Kidney epithelial cell (primary cell): ENCODE measurements at regions not wholly inside any gene's neighbourhood (a gene's known extent, or its start where the extent isn't known, plus 50 kb on each side); places are given as distances from the start of the nearest gene placed in this dataset.
"Not testable (repeated sequence)": the region's sequence is repeated elsewhere in the genome, so short reads cannot be mapped to it uniquely, and the experiment has no call there.

ENCODE experiments used
- DNase-seq: peaks from one replicate; pipeline ENCODE4 v3.0.0-alpha.2; 2010; ENCODE audit warnings: low read depth
- H3K27me3 ChIP-seq: 2 replicates; pipeline ENCODE4 v1.6.0; 2011; ENCODE audit warnings: low read length; ENCODE audit not compliant: control insufficient read depth, insufficient read depth
- H3K36me3 ChIP-seq: 2 replicates; pipeline ENCODE4 v1.5.1; 2011; ENCODE audit warnings: low read length; ENCODE audit not compliant: control insufficient read depth, insufficient read depth
- H3K4me3 ChIP-seq: 2 replicates; pipeline ENCODE4 v1.5.1; 2011; ENCODE audit warnings: low read depth, mild to moderate bottlenecking, control low read depth, low read length
- TF ChIP-seq, protein P1 (sequence below): IDR thresholded peaks from 2 replicates; pipeline ENCODE4 v1.5.1; 2011; ENCODE audit warnings: mild to moderate bottlenecking, moderate library complexity, low read length, control low read depth, inconsistent platforms; ENCODE audit not compliant: insufficient read depth, poor library complexity, severe bottlenecking

DNA sequence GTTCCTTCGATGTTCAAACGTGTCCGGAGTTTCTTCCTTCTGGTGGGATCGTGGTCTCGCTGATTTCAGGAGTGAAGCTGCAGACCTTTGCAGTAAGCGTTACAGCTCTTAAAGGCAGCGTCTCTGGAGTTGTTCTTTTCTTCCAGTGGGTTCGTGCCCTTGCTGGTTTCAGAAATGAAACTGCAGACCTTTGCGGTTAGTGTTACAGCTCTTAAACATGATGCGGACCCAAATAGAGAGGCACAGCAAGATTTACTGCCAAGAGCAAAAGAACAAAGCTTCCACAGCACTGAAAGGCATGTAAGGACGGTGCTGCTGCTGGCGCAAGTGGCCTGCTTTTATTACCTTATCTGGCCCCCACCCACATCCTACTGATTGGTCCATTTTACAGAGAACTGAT lies 931.4 kb downstream of the IPMK start:
- Histone ChIP-seq H3K36me3 (no peaks in the 10 kb centered on the region), H3K4me3 (no peak overlapping the region), H3K27me3 (no peaks in the 10 kb centered on the region)
- no peak for DNase-seq
- TF ChIP-seq, protein P1, sequence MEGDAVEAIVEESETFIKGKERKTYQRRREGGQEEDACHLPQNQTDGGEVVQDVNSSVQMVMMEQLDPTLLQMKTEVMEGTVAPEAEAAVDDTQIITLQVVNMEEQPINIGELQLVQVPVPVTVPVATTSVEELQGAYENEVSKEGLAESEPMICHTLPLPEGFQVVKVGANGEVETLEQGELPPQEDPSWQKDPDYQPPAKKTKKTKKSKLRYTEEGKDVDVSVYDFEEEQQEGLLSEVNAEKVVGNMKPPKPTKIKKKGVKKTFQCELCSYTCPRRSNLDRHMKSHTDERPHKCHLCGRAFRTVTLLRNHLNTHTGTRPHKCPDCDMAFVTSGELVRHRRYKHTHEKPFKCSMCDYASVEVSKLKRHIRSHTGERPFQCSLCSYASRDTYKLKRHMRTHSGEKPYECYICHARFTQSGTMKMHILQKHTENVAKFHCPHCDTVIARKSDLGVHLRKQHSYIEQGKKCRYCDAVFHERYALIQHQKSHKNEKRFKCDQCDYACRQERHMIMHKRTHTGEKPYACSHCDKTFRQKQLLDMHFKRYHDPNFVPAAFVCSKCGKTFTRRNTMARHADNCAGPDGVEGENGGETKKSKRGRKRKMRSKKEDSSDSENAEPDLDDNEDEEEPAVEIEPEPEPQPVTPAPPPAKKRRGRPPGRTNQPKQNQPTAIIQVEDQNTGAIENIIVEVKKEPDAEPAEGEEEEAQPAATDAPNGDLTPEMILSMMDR, result no peak

DNA sequence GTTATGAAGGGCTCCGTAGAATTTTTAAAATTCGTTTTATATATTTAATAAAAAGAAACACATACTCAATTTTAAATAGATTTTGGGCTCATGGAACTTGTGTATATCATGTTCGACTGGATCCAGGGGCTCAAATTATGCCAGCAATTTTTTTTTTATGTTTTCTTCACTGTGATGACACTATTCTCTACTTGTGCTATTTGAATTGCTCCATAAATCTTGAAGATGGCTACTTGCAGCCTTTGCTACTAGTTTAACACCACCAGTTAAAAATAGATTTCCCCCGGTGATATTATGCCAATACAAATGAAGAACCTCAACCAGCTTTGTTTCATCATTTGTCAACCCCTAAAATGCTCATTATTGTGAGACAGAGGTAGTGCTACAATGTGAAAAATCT lies 933.2 kb downstream of the IPMK start:
- TF ChIP-seq, protein P1, result no peak
- no peaks in the 10 kb centered on the region for H3K27me3 ChIP-seq
- no peak overlapping the region for H3K4me3 ChIP-seq
- DNase-seq, result no peak
- no peaks in the 10 kb centered on the region for H3K36me3 ChIP-seq

DNA sequence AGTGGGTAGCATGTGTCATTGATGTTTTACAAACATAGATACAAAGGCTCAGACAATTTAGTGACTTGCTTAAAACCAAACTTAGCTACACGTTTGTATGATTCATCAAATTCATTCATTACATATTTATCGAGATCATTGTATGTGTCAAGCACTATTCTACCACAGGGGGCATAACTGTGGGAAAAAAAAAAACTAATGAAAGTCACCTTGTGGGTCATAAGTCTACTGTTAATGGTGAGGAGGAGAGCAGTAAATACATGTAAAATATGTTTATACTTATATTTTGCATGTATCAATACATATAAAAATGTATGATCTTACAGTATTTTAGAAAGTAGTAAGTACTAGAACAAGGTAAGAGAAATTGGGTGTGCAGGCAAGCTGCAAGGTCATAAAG lies 933.8 kb downstream of the IPMK start:
- no peak for DNase-seq
- TF ChIP-seq, protein P1, result no peak
- no peaks in the 10 kb centered on the region for H3K36me3 ChIP-seq
- no peak overlapping the region for H3K4me3 ChIP-seq
- no peaks in the 10 kb centered on the region for H3K27me3 ChIP-seq

DNA sequence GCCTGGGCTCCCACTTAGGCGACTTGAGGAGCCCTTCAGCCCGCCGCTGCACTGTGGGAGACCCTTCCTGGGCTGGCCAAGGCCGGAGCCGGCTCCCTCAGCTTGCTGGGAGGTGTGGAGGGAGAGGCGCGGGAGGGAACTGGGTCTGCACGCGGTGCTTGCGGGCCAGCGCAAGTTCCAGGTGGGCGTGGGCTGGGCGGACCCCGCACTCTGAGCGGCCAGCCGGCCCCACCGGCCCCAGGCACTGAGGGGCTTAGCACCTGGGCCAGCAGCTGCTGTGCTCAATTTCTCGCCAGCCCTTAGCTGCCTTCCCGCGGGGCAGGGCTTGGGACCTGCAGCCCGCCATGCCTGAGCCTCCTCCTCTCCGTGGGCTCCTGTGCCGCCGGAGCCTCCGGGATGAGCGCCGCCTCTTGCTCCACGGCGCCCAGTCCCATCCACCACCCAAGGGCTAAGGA lies 946.3 kb downstream of the IPMK start:
- DNase-seq, H3K4me3 ChIP-seq, H3K27me3 ChIP-seq, H3K36me3 ChIP-seq: not testable (repeated sequence)

DNA sequence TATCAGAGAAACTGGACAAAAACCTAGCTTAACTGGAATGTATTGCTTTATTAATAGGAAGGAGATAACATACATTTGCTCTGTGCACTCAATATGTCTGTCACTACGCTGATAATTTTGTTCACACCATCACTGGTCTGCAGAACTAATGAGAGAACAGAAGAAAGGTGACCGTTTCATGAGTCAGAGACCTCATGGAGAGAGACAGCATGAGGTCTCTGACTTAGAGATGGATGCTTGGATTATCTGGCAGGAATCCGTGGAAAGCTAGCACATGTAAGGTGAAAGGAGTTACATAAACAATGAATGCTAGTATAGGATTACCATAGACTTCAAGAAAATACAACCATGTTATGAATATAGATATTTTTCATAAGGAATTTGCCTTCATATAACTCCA lies 947.3 kb downstream of the IPMK start:
- Histone ChIP-seq H3K27me3 (no peaks in the 10 kb centered on the region), H3K4me3 (no peak overlapping the region), H3K36me3 (no peaks in the 10 kb centered on the region)
- DNase-seq, result no peak
- TF ChIP-seq, protein P1, result no peak

DNA sequence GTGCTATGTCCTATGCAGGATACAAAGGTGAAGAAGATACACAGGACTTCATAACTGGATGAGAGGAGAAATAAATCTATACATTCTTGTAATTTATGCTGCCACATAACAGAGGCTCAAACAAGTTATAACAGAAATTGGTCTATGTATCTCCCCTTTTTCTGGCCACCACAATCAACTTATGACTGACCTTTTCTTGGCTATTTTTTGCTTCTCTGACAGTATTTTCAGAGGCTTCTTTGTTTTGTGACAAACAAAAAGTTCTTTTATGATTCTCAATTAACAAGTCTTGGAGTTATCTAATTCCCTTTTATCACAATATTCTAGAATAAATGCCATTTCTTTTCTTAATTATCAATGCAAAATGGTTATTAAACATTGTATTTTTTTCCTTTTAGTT lies 953.0 kb upstream of the ZWINT start:
- Histone ChIP-seq H3K4me3 (no peak overlapping the region), H3K36me3 (no peaks in the 10 kb centered on the region), H3K27me3 (no peaks in the 10 kb centered on the region)
- DNase-seq, result no peak
- TF ChIP-seq, protein P1, result no peak
